Loucy (cell line): ENCODE measurements at regions not wholly inside any gene's neighbourhood (a gene's known extent, or its start where the extent isn't known, plus 50 kb on each side); places are given as distances from the start of the nearest gene placed in this dataset.

Source experiments
- H2AFZ ChIP-seq: fragments of 200-600 bp; sonication (generic); 2 replicates; pipeline ENCODE4 v1.6.0; 2016; ENCODE audit warnings: antibody characterized with exemption, mild to moderate bottlenecking, low read length, moderate library complexity
- H3F3A ChIP-seq: fragments of 200-600 bp; 2 replicates; pipeline ENCODE4 v1.6.0; 2016; ENCODE audit warnings: antibody characterized with exemption, low read depth, mild to moderate bottlenecking
- H3K27me3 ChIP-seq: fragments of 200-600 bp; sonication (generic); 2 replicates; pipeline ENCODE4 v1.6.1; 2014; ENCODE audit warnings: low read length, mild to moderate bottlenecking; ENCODE audit not compliant: insufficient read depth, poor library complexity, severe bottlenecking
- H3K36me3 ChIP-seq: fragments of 200-600 bp; sonication (generic); 2 replicates; pipeline ENCODE4 v1.6.1; 2016; ENCODE audit warnings: low read length; ENCODE audit not compliant: insufficient read depth
- H3K4me1 ChIP-seq: fragments of 200-600 bp; sonication (generic); 2 replicates; pipeline ENCODE4 v1.5.1; 2014; ENCODE audit warnings: low read length, mild to moderate bottlenecking; ENCODE audit not compliant: insufficient read depth, poor library complexity, severe bottlenecking
- H3K4me2 ChIP-seq: fragments of 200-600 bp; sonication (generic); 2 replicates; pipeline ENCODE4 v1.6.0; 2014; ENCODE audit warnings: antibody characterized with exemption, low read length, low read depth, mild to moderate bottlenecking; ENCODE audit not compliant: poor library complexity, severe bottlenecking
- H3K4me3 ChIP-seq: fragments of 200-600 bp; sonication (generic); 2 replicates; pipeline ENCODE4 v1.5.1; 2014; ENCODE audit warnings: low read length, mild to moderate bottlenecking, mixed read lengths; ENCODE audit not compliant: poor library complexity, severe bottlenecking
- H3K79me2 ChIP-seq: fragments of 200-600 bp; sonication (generic); 2 replicates; pipeline ENCODE4 v1.6.1; 2014; ENCODE audit warnings: low read length; ENCODE audit not compliant: insufficient read depth
- H3K9ac ChIP-seq: fragments of 200-600 bp; sonication (generic); 2 replicates; pipeline ENCODE4 v1.6.0; 2014; ENCODE audit warnings: mild to moderate bottlenecking, low read depth, low read length, moderate library complexity; ENCODE audit not compliant: poor library complexity, severe bottlenecking
- H3K9me2 ChIP-seq: fragments of 200-600 bp; sonication (generic); replicated peaks from 2 replicates; pipeline ENCODE4 v1.6.1; 2016; ENCODE audit warnings: low read depth, low read length, mixed read lengths
- H3K9me3 ChIP-seq: fragments of 200-600 bp; sonication (generic); 2 replicates; pipeline ENCODE4 v1.6.1; 2014; ENCODE audit warnings: mild to moderate bottlenecking, antibody characterized with exemption, low read length, low read depth; ENCODE audit not compliant: insufficient read depth
- H4K20me1 ChIP-seq: fragments of 200-600 bp; sonication (generic); 2 replicates; pipeline ENCODE4 v1.6.0; 2014; ENCODE audit warnings: antibody characterized with exemption, low read length, mild to moderate bottlenecking; ENCODE audit not compliant: insufficient read depth, poor library complexity, severe bottlenecking
- CTCF ChIP-seq: fragments of 200-600 bp; sonication (generic); conservative IDR thresholded peaks from 2 replicates; pipeline ENCODE4 v1.5.1; 2014; ENCODE audit warnings: mild to moderate bottlenecking, antibody characterized with exemption, low read length
- EZH2phosphoT487 ChIP-seq: fragments of 200-600 bp; IDR thresholded peaks from 2 replicates; pipeline ENCODE4 v1.6.1; 2018; ENCODE audit warnings: antibody characterized with exemption, mild to moderate bottlenecking, moderate library complexity, borderline replicate concordance

DNA sequence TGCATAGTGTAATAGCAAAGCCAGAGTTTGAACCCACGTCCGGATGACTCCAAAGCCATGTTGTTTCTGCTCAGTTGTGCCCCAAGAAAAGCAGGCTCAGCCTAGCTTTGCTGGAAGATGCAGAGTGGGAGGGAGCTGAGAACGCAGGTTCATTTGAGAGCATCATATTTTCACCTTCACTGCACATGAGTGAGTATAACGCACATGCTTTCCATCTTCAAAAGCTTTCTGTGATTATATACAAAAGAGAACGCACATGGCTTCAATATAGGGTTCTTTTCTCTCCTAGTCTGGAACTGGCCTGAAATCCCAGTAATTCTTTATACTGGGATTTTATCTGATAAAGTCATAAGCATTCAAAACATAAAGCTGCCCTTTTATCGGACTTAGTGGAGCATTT, 385.5 kb upstream of the CADM1 start:
- Histone ChIP-seq H3K9me2 (no peaks in the 10 kb centered on the region), H3K4me1 (no peaks in the 10 kb centered on the region), H3K4me3 (no peak overlapping the region), H3K4me2 (no peak overlapping the region), H3F3A (no peaks in the 10 kb centered on the region), H2AFZ (no peak overlapping the region), H4K20me1 (no peaks in the 10 kb centered on the region), H3K9ac (no peak overlapping the region), H3K9me3 (no peaks in the 10 kb centered on the region), H3K79me2 (no peaks in the 10 kb centered on the region), H3K36me3 (no peaks in the 10 kb centered on the region), H3K27me3 (no peaks in the 10 kb centered on the region)
- TF ChIP-seq CTCF (no peak), EZH2phosphoT487 (no peak)

DNA sequence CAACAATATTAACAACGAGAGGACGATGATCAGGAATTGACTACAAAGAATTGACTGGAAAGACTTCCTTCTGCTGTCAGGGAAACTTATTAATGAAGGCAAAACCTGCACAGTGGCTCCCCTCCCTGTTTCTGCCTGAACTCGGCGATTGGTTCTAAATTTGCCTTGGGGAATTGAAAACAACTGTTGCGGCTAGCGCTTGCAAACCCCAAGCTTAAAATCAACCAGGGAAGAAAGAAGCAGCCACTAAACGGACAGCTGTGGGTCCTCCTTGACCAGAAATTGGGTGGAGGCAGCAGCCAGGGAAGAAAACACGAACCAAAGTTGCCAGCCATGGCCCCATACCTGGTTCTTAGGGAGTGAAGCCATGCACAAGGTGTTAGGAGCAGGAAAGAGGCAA, 383.5 kb upstream of the CADM1 start:
- Histone ChIP-seq H3K27me3 (no peaks in the 10 kb centered on the region), H2AFZ (no peak overlapping the region), H3K9me3 (no peaks in the 10 kb centered on the region), H3K79me2 (no peaks in the 10 kb centered on the region), H4K20me1 (no peaks in the 10 kb centered on the region), H3K4me2 (no peak overlapping the region), H3K4me1 (no peaks in the 10 kb centered on the region), H3K4me3 (no peak overlapping the region), H3K36me3 (no peaks in the 10 kb centered on the region), H3K9me2 (no peaks in the 10 kb centered on the region), H3K9ac (no peak overlapping the region), H3F3A (no peaks in the 10 kb centered on the region)
- TF ChIP-seq CTCF (no peak), EZH2phosphoT487 (no peak)

GRCh38 chr11:115887316-115887715, 383.1 kb upstream of the CADM1 start:
- Histone ChIP-seq H3K9ac (no peak overlapping the region), H3K4me1 (no peaks in the 10 kb centered on the region), H3K36me3 (no peaks in the 10 kb centered on the region), H3K4me3 (no peak overlapping the region), H4K20me1 (no peaks in the 10 kb centered on the region), H3F3A (no peaks in the 10 kb centered on the region), H3K79me2 (no peaks in the 10 kb centered on the region), H3K9me2 (no peaks in the 10 kb centered on the region), H3K27me3 (no peaks in the 10 kb centered on the region), H2AFZ (no peak overlapping the region), H3K4me2 (no peak overlapping the region), H3K9me3 (no peaks in the 10 kb centered on the region)
- TF ChIP-seq EZH2phosphoT487: no peak
- no peak for TF ChIP-seq CTCF
